HG03095 (cell line): ENCODE measurements at regions not wholly inside any gene's neighbourhood (a gene's known extent, or its start where the extent isn't known, plus 50 kb on each side); places are given as distances from the start of the nearest gene placed in this dataset.

Source experiments
- ATAC-seq: cut with Tn5 transposase; IDR thresholded peaks from one replicate; pipeline ENCODE4 v1.9.1; 2021; ENCODE audit warnings: moderate library complexity; ENCODE audit not compliant: unreplicated experiment

- ATAC-seq: peak; percentile 72
Observed at GRCh38 chr18:55121397-55122170, 162.3 kb upstream of the CCDC68 start.

- no peak for ATAC-seq
Observed at GRCh38 chr18:55120896-55121295, 161.6 kb upstream of the CCDC68 start.

GRCh38 chr18:55119434-55119833 lies 160.2 kb upstream of the CCDC68 start:
- no peak for ATAC-seq

GRCh38 chr18:55119016-55119415 lies 159.8 kb upstream of the CCDC68 start:
- no peak for ATAC-seq

GRCh38 chr18:55116863-55117262 lies 157.6 kb upstream of the CCDC68 start:
- no peak for ATAC-seq

GRCh38 chr18:55115606-55116005 lies 156.3 kb upstream of the CCDC68 start:
- no peak for ATAC-seq

- no peak for ATAC-seq
Observed at GRCh38 chr18:55114876-55115275, 155.6 kb upstream of the CCDC68 start.

GRCh38 chr18:55113800-55114199 lies 154.5 kb upstream of the CCDC68 start:
- no peak for ATAC-seq

- no peak for ATAC-seq
Observed at GRCh38 chr18:55111271-55111670, 152.0 kb upstream of the CCDC68 start.

GRCh38 chr18:55110436-55110835 lies 151.2 kb upstream of the CCDC68 start:
- ATAC-seq: no peak

GRCh38 chr18:55109818-55110414 lies 150.7 kb upstream of the CCDC68 start:
- no peak for ATAC-seq

GRCh38 chr18:55106906-55107305 lies 147.6 kb upstream of the CCDC68 start:
- ATAC-seq: no peak

GRCh38 chr18:55106466-55106865 lies 147.2 kb upstream of the CCDC68 start:
- no peak for ATAC-seq

GRCh38 chr18:55105873-55106272 lies 146.6 kb upstream of the CCDC68 start:
- no peak for ATAC-seq

- ATAC-seq: no peak
Observed at GRCh38 chr18:55102958-55103456, 143.7 kb upstream of the CCDC68 start.

- ATAC-seq: no peak
Observed at GRCh38 chr18:55102501-55102900, 143.2 kb upstream of the CCDC68 start.

- no peak for ATAC-seq
Observed at GRCh38 chr18:55101458-55101824, 142.2 kb upstream of the CCDC68 start.

- no peak for ATAC-seq
Observed at GRCh38 chr18:55100817-55101457, 141.7 kb upstream of the CCDC68 start.

- no peak for ATAC-seq
Observed at GRCh38 chr18:55097456-55098170, 138.4 kb upstream of the CCDC68 start.

- no peak for ATAC-seq
Observed at GRCh38 chr18:55096263-55096951, 137.1 kb upstream of the CCDC68 start.

- ATAC-seq: no peak
Observed at GRCh38 chr18:55095584-55095983, 136.3 kb upstream of the CCDC68 start.
